Astrocyte (in vitro differentiated cells and primary cell): ENCODE measurements at regions not wholly inside any gene's neighbourhood (a gene's known extent, or its start where the extent isn't known, plus 50 kb on each side); places are given as distances from the start of the nearest gene placed in this dataset.

ENCODE experiments used
- DNase-seq: peaks from one replicate; pipeline ENCODE4 v3.0.0-alpha.2; 2010; ENCODE audit warnings: low read depth
- FAIRE-seq: peaks from 2 replicates; lab custom pipeline; 2011; peaks lifted over from hg19 to GRCh38; lab: Jason Lieb, UNC
- H2AFZ ChIP-seq: 2 replicates; pipeline ENCODE4 v1.6.0; 2012; ENCODE audit warnings: low read depth, low read length, inconsistent platforms
- H3K27ac ChIP-seq: 2 replicates; pipeline ENCODE4 v1.5.1; 2011; ENCODE audit warnings: low read depth, low read length, inconsistent platforms
- H3K27me3 ChIP-seq: 2 replicates; pipeline ENCODE4 v1.6.0; 2011; ENCODE audit warnings: low read length, inconsistent platforms; ENCODE audit not compliant: insufficient read depth
- H3K36me3 ChIP-seq: 2 replicates; pipeline ENCODE4 v1.5.1; 2011; ENCODE audit warnings: low read length, inconsistent platforms; ENCODE audit not compliant: insufficient read depth
- H3K4me1 ChIP-seq: 2 replicates; pipeline ENCODE4 v1.5.1; 2011; ENCODE audit warnings: low read length, inconsistent platforms; ENCODE audit not compliant: insufficient read depth
- H3K4me2 ChIP-seq: 2 replicates; pipeline ENCODE4 v1.6.0; 2012; ENCODE audit warnings: low read length, inconsistent platforms
- H3K4me3 ChIP-seq: 2 replicates; pipeline ENCODE4 v1.5.1; 2011; ENCODE audit warnings: low read depth, mild to moderate bottlenecking, low read length, inconsistent platforms; ENCODE audit not compliant: insufficient read depth
- H3K79me2 ChIP-seq: 2 replicates; pipeline ENCODE4 v1.6.0; 2012; ENCODE audit warnings: mild to moderate bottlenecking, low read length, inconsistent platforms; ENCODE audit not compliant: insufficient read depth
- H3K9ac ChIP-seq: 2 replicates; pipeline ENCODE4 v1.6.0; 2012; ENCODE audit warnings: mild to moderate bottlenecking, low read length, inconsistent platforms
- H3K9me3 ChIP-seq: 2 replicates; pipeline ENCODE4 v1.5.1; 2012; ENCODE audit warnings: low read depth, mild to moderate bottlenecking, low read length, inconsistent platforms; ENCODE audit not compliant: insufficient read depth
- H4K20me1 ChIP-seq: 2 replicates; pipeline ENCODE4 v1.6.0; 2012; ENCODE audit warnings: low read length, inconsistent platforms; ENCODE audit not compliant: insufficient read depth
- H3K27ac Mint-ChIP-seq: one replicate; pipeline ENCODE4 v1.8.0; 2021; ENCODE audit warnings: mild to moderate bottlenecking, mixed read lengths; ENCODE audit not compliant: unreplicated experiment
- H3K27me3 Mint-ChIP-seq: one replicate; pipeline ENCODE4 v1.8.0; 2021; ENCODE audit warnings: low read depth, mixed read lengths; ENCODE audit not compliant: unreplicated experiment
- H3K36me3 Mint-ChIP-seq: one replicate; pipeline ENCODE4 v1.8.0; 2021; ENCODE audit warnings: low read depth, mixed read lengths; ENCODE audit not compliant: unreplicated experiment
- H3K4me1 Mint-ChIP-seq: one replicate; pipeline ENCODE4 v1.8.0; 2021; ENCODE audit warnings: low read depth, mixed read lengths; ENCODE audit not compliant: unreplicated experiment
- H3K4me3 Mint-ChIP-seq: one replicate; pipeline ENCODE4 v1.8.0; 2021; ENCODE audit warnings: mild to moderate bottlenecking, moderate library complexity, mixed read lengths; ENCODE audit not compliant: unreplicated experiment
- H3K9me3 Mint-ChIP-seq: one replicate; pipeline ENCODE4 v1.8.0; 2021; ENCODE audit warnings: mild to moderate bottlenecking, mixed read lengths; ENCODE audit not compliant: unreplicated experiment
- CTCF ChIP-seq: IDR thresholded peaks from 2 replicates; pipeline ENCODE4 v1.5.1; 2011; ENCODE audit warnings: low read depth, mild to moderate bottlenecking, inconsistent platforms, low read length, moderate library complexity; ENCODE audit not compliant: insufficient read depth
- EZH2 ChIP-seq: IDR thresholded peaks from 2 replicates; pipeline ENCODE4 v1.6.1; 2012; ENCODE audit warnings: mild to moderate bottlenecking, low read length, inconsistent platforms; ENCODE audit not compliant: insufficient read depth

DNA sequence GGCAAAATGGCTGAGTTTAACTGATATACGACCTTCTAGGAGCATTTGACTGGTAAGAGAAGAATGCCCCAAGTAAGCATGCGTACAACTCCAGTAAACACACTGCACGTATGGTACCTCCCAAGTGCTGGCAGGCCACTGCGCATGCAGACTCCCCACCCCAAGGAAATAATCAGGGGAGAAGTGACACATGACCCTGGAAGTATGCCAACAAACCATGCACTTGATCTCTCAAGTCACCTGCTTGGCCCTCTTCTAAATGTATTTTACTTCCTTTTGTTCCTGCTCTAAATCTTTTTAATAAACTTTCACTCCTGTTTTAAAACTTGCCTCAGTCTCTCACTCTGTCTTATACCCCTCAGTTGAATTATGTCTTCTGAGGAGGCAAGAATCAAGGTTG lies 129.8 kb upstream of the COL5A2 start:
- Histone ChIP-seq H3K27ac (no peak overlapping the region), H3K4me2 (no peak overlapping the region), H3K36me3 (no peaks in the 10 kb centered on the region), H2AFZ (no peak overlapping the region), H4K20me1 (no peaks in the 10 kb centered on the region), H3K9ac (no peak overlapping the region), H3K27me3 (no peaks in the 10 kb centered on the region), H3K79me2 (no peaks in the 10 kb centered on the region), H3K4me3 (no peak overlapping the region), H3K9me3 (no peaks in the 10 kb centered on the region), H3K4me1 (no peaks in the 10 kb centered on the region)
- Mint-ChIP-seq H3K4me3 (no peak overlapping the region), H3K27ac (no peak overlapping the region), H3K9me3 (peaks cover 2% of the 10 kb centered on the region), H3K27me3 (no peaks in the 10 kb centered on the region), H3K4me1 (peaks cover 3% of the 10 kb centered on the region), H3K36me3 (no peaks in the 10 kb centered on the region)
- FAIRE-seq (no peak), DNase-seq (no peak)
- TF ChIP-seq EZH2 = no peak
- no peak for TF ChIP-seq CTCF

DNA sequence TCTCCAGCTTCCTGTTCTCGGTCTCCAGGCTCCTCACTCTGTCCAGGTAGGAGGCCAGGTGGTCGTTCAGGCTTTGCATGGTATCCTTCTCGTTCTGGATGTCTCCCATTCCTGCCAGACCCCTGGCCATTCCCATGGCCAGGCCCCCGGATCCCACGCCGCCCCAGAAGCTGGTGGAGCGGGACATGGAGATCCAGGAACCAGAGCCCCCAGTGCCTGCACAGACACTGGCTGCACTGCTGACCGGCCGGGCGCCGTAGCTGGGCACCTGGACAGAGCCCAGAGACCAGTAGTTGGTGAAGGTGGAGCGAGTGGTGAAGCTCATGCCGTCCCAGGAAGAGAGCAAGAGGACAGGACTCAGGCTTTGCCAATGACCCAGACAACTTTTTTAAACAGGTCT lies 129.1 kb upstream of the WDR75 start:
- Histone ChIP-seq H3K4me1 (no peaks in the 10 kb centered on the region), H3K4me2 (no peak overlapping the region), H3K9ac (no peak overlapping the region), H4K20me1 (no peaks in the 10 kb centered on the region), H3K27ac (no peak overlapping the region), H3K79me2 (no peaks in the 10 kb centered on the region), H3K9me3 (no peaks in the 10 kb centered on the region), H3K27me3 (no peaks in the 10 kb centered on the region), H2AFZ (no peak overlapping the region), H3K36me3 (no peaks in the 10 kb centered on the region), H3K4me3 (no peak overlapping the region)
- Mint-ChIP-seq H3K27me3 (no peaks in the 10 kb centered on the region), H3K27ac (no peak overlapping the region), H3K9me3 (peaks cover 2% of the 10 kb centered on the region), H3K4me3 (no peak overlapping the region), H3K36me3 (no peaks in the 10 kb centered on the region), H3K4me1 (no peaks in the 10 kb centered on the region)
- TF ChIP-seq EZH2 (no peak), CTCF (no peak)
- FAIRE-seq (no peak), DNase-seq (no peak)

DNA sequence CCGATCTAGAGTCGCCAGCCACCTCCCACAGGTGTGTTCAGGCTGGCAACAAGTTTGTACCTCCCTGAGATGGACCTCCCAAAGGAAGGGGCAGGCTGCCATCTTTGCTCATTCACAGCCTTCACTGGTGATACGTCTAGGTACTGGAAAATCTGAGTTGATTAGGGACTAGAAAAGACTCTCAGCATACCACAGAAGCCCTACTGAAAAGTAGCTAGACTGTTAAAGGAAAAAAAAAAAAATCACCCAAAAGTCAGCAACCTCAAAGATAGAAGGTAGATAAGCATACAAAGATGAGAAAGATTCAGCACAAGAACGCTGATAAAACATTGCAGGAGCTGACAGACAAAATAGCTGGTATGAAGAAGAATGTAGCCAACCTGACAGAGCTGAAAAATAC lies 128.6 kb upstream of the WDR75 start:
- DNase-seq = no peak
- TF ChIP-seq CTCF = no peak
- no peak for TF ChIP-seq EZH2
- H3K27ac Mint-ChIP-seq = no peak overlapping the region

More for the DNA sequence above, 128.6 kb upstream of the WDR75 start:
- no peaks in the 10 kb centered on the region for H4K20me1 ChIP-seq
- H3K4me2 ChIP-seq = no peak overlapping the region
- H3K9ac ChIP-seq = no peak overlapping the region
- H3K36me3 ChIP-seq = no peaks in the 10 kb centered on the region
- FAIRE-seq = no peak
- Mint-ChIP-seq H3K36me3 (no peaks in the 10 kb centered on the region), H3K4me1 (no peaks in the 10 kb centered on the region), H3K27me3 (no peaks in the 10 kb centered on the region), H3K9me3 (peaks cover 2% of the 10 kb centered on the region), H3K4me3 (no peak overlapping the region)
- H3K27ac ChIP-seq = no peak overlapping the region
- no peaks in the 10 kb centered on the region for H3K79me2 ChIP-seq
- no peak overlapping the region for H2AFZ ChIP-seq
- no peaks in the 10 kb centered on the region for H3K4me1 ChIP-seq
- no peak overlapping the region for H3K4me3 ChIP-seq
- no peaks in the 10 kb centered on the region for H3K9me3 ChIP-seq
- no peaks in the 10 kb centered on the region for H3K27me3 ChIP-seq
